Hematopoietic multipotent progenitor cell treated with erythropoietin and hydrocortisone succinate and interleukin-3 and kit ligand, for 15 days (in vitro differentiated cells): ENCODE measurements at regions not wholly inside any gene's neighbourhood (a gene's known extent, or its start where the extent isn't known, plus 50 kb on each side); places are given as distances from the start of the nearest gene placed in this dataset.

Experiments
- DNase-seq: peaks from one replicate; pipeline ENCODE4 v3.0.0-alpha.2; 2015; ENCODE audit warnings: low spot score

GRCh38 chr3:164235289-164236028 is 842.8 kb downstream of the SI start:
- DNase-seq, result no peak

GRCh38 chr3:164233951-164234350 is 844.3 kb downstream of the SI start:
- DNase-seq, result no peak

- no peak for DNase-seq
These were observed 846.6 kb downstream of the SI start for GRCh38 chr3:164231718-164232117.

GRCh38 chr3:164230385-164231094 is 847.8 kb downstream of the SI start:
- DNase-seq, result no peak

GRCh38 chr3:164224126-164224525 is 854.2 kb downstream of the SI start:
- DNase-seq, result no peak

GRCh38 chr3:164222197-164222596 is 856.1 kb downstream of the SI start:
- no peak for DNase-seq

GRCh38 chr3:164221297-164221696 is 857.0 kb downstream of the SI start:
- DNase-seq, result no peak

- no peak for DNase-seq
These were observed 868.9 kb downstream of the SI start for GRCh38 chr3:164209363-164209762.

GRCh38 chr3:164208821-164209220 is 869.5 kb downstream of the SI start:
- DNase-seq, result no peak

GRCh38 chr3:164208048-164208447 is 870.2 kb downstream of the SI start:
- DNase-seq, result no peak

- no peak for DNase-seq
These were observed 878.1 kb downstream of the SI start for GRCh38 chr3:164200053-164200823.

- no peak for DNase-seq
These were observed 881.8 kb downstream of the SI start for GRCh38 chr3:164196477-164196876.

GRCh38 chr3:164194842-164195241 is 883.5 kb downstream of the SI start:
- DNase-seq, result no peak

GRCh38 chr3:164192974-164193373 is 885.3 kb downstream of the SI start:
- DNase-seq, result no peak

- no peak for DNase-seq
These were observed 887.7 kb downstream of the SI start for GRCh38 chr3:164190566-164190965.

- DNase-seq, result no peak
These were observed 892.2 kb downstream of the SI start for GRCh38 chr3:164186095-164186494.

- no peak for DNase-seq
These were observed 899.1 kb downstream of the SI start for GRCh38 chr3:164179110-164179774.

GRCh38 chr3:164174059-164174458 is 904.2 kb downstream of the SI start:
- no peak for DNase-seq

GRCh38 chr3:164155400-164155799 is 922.9 kb downstream of the SI start:
- no peak for DNase-seq

- no peak for DNase-seq
These were observed 933.5 kb downstream of the SI start for GRCh38 chr3:164144824-164145223.

- DNase-seq, result no peak
These were observed 945.4 kb downstream of the SI start for GRCh38 chr3:164132878-164133277.
